ENCODE measurements at regions not wholly inside any gene's neighbourhood (a gene's known extent, or its start where the extent isn't known, plus 50 kb on each side); places are given as distances from the start of the nearest gene placed in this dataset.

DNA sequence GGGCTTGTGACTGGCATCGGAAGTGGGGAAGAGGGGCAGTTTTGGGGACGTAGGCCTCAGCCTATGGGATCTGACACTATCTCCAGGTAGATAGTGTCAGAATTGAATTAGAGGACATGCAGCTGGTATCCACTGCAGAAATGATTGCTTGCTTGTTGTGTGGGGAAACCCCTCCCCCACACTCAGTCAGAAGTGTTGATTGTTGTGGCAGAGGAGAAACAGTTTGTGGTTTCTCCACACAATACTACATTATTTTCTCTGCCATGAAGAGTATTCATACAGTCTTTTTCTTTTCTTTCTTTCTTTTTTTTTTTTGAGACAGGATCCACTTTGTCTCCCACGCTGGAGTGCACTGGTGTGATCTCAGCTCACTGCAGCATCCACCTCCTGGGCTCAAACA is 113.9 kb downstream of the ARRDC3 start:
- no peak overlapping the region for H3K9ac ChIP-seq (ENCODE audit: low read depth in 1 of 2, low read length in 2 of 2)
- no peak overlapping the region for H3K4me3 ChIP-seq (ENCODE audit: low read length in 2 of 2)
- H3K27me3 ChIP-seq (ENCODE audit: control insufficient read depth in 2 of 2, insufficient read depth in 2 of 2, low read length in 2 of 2) = no peaks in the 10 kb centered on the region
- H3K36me3 ChIP-seq (ENCODE audit: control insufficient read depth in 2 of 2, insufficient read depth in 2 of 2, low read length in 2 of 2) = no peaks in the 10 kb centered on the region
- no peaks in the 10 kb centered on the region for H3K9me3 ChIP-seq (ENCODE audit: control insufficient read depth in 2 of 2, low read length in 2 of 2)
- H3K27ac ChIP-seq (ENCODE audit: low read depth in 2 of 2, low read length in 2 of 2) = no peak overlapping the region
- no peaks in the 10 kb centered on the region for H3K4me1 ChIP-seq (ENCODE audit: control insufficient read depth in 2 of 2, insufficient read depth in 2 of 2, low read length in 2 of 2)

DNA sequence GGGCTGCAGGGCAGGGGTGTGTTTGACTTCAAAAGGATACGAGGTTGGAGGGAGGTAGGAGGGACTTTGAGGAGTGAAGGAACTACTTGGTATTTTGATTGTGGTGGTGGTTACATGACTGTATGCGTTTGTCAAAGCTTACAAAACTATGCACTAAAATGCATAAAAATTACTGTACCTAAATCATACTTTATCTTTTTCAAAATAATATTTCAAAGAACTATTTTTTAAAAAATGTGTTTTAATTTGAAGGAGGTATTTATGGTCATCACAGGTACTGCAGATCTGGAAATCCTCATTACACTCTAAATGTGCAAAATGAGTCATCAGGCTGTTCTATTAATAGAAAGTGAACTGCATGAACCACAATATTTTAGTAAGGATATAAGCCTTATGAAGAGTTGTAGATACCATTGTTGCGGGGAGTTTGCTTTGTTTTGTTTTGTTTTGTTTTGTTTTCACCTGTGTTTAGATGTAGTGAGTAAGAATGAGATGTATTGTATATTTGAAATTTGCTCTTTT is 116.9 kb downstream of the ARRDC3 start:
- no peaks in the 10 kb centered on the region for H3K36me3 ChIP-seq (ENCODE audit: control insufficient read depth in 2 of 2, insufficient read depth in 2 of 2, low read length in 2 of 2)
- H3K4me1 ChIP-seq (ENCODE audit: control insufficient read depth in 2 of 2, insufficient read depth in 2 of 2, low read length in 2 of 2) = no peaks in the 10 kb centered on the region
- no peaks in the 10 kb centered on the region for H3K27me3 ChIP-seq (ENCODE audit: control insufficient read depth in 2 of 2, insufficient read depth in 2 of 2, low read length in 2 of 2)
- H3K4me3 ChIP-seq (ENCODE audit: low read length in 2 of 2) = no peak overlapping the region
- H3K9me3 ChIP-seq (ENCODE audit: control insufficient read depth in 2 of 2, low read length in 2 of 2) = no peaks in the 10 kb centered on the region
- H3K9ac ChIP-seq (ENCODE audit: low read depth in 1 of 2, low read length in 2 of 2) = no peak overlapping the region
- H3K27ac ChIP-seq (ENCODE audit: low read depth in 2 of 2, low read length in 2 of 2) = no peak overlapping the region

DNA sequence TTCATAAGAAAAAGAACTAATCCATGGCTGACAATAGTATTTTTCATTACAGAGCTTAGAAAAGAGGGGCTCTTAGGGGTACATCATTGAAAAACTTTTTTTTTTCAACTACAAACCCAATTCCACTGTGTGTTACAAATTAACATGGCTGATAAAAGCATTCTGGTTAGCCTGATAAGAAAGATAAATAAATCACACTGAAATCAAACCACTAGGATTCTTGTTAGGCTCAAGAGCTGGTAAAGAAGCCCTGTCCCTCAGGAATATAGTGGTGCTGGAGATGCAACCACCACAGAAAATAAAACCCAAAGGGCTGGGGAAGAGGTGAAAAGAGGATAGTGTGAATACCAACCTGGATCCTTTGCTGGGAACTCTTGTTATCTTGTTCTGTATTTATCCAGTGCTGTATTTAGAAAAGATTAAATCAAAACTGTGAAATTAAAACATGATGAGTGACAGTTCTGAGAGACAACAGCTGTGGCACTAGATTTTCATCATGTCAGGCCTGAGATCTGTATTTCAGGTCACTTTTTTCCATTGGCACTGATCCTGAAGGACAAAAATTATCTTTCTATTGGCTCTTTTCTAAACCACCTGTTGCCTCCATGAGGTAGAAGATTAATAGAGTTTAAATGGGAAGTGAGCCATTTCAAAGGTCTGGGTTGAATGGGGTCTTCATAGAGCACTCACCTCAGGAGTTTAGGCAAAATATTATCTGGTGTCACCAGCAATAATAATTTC is 118.6 kb downstream of the ARRDC3 start:
- Histone ChIP-seq H3K9ac (ENCODE audit: low read depth in 1 of 2, low read length in 2 of 2) (no peak overlapping the region), H3K27ac (ENCODE audit: low read depth in 2 of 2, low read length in 2 of 2) (no peak overlapping the region), H3K9me3 (ENCODE audit: control insufficient read depth in 2 of 2, low read length in 2 of 2) (no peaks in the 10 kb centered on the region), H3K4me1 (ENCODE audit: control insufficient read depth in 2 of 2, insufficient read depth in 2 of 2, low read length in 2 of 2) (no peaks in the 10 kb centered on the region), H3K36me3 (ENCODE audit: control insufficient read depth in 2 of 2, insufficient read depth in 2 of 2, low read length in 2 of 2) (no peaks in the 10 kb centered on the region), H3K27me3 (ENCODE audit: control insufficient read depth in 2 of 2, insufficient read depth in 2 of 2, low read length in 2 of 2) (no peaks in the 10 kb centered on the region), H3K4me3 (ENCODE audit: low read length in 2 of 2) (no peak overlapping the region)

DNA sequence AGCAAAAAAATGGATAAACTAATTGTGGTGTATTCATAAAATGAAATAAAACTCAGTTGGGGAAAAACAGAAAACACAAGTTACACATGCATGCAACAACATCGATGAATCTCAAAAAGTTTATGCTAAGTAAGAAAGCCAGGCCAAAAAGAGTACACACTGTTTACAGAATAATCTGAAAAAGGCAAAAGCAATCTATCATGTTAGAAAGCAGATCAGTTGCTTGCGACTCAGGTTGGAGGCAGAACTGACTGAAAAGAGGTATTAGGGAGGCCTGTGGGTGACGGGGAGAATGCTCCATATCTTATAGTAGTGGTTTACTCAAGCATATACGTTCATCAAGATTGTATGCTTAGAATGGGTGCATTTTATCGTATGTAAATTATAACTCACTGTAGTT is 119.2 kb downstream of the ARRDC3 start:
- Histone ChIP-seq H3K9me3 (ENCODE audit: control insufficient read depth in 2 of 2, low read length in 2 of 2) (no peaks in the 10 kb centered on the region), H3K4me1 (ENCODE audit: control insufficient read depth in 2 of 2, insufficient read depth in 2 of 2, low read length in 2 of 2) (no peaks in the 10 kb centered on the region), H3K4me3 (ENCODE audit: low read length in 2 of 2) (no peak overlapping the region), H3K9ac (ENCODE audit: low read depth in 1 of 2, low read length in 2 of 2) (no peak overlapping the region), H3K36me3 (ENCODE audit: control insufficient read depth in 2 of 2, insufficient read depth in 2 of 2, low read length in 2 of 2) (no peaks in the 10 kb centered on the region), H3K27ac (ENCODE audit: low read depth in 2 of 2, low read length in 2 of 2) (no peak overlapping the region), H3K27me3 (ENCODE audit: control insufficient read depth in 2 of 2, insufficient read depth in 2 of 2, low read length in 2 of 2) (no peaks in the 10 kb centered on the region)

DNA sequence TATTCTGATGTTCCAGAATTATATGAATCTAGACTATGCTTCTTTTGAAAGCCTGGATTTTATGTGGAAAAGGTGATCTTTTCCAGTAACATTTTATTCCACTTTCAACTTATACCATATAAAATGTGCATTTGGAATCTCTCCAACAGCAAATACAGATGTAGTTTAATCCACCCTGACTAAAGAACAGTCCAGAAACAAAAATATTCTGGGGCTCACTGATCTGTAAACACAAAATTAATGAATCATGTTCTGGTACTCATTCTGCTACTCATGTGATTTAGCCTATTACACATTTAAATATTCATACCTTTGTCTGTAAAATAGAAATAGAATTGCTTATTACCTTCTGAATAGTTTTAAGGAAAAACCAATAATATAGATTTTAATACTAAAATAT is 125.8 kb downstream of the ARRDC3 start:
- Histone ChIP-seq H3K4me3 (ENCODE audit: low read length in 2 of 2) (no peak overlapping the region), H3K9me3 (ENCODE audit: control insufficient read depth in 2 of 2, low read length in 2 of 2) (no peaks in the 10 kb centered on the region), H3K27me3 (ENCODE audit: control insufficient read depth in 2 of 2, insufficient read depth in 2 of 2, low read length in 2 of 2) (no peaks in the 10 kb centered on the region), H3K27ac (ENCODE audit: low read depth in 2 of 2, low read length in 2 of 2) (no peak overlapping the region), H3K4me1 (ENCODE audit: control insufficient read depth in 2 of 2, insufficient read depth in 2 of 2, low read length in 2 of 2) (no peaks in the 10 kb centered on the region), H3K9ac (ENCODE audit: low read depth in 1 of 2, low read length in 2 of 2) (no peak overlapping the region), H3K36me3 (ENCODE audit: control insufficient read depth in 2 of 2, insufficient read depth in 2 of 2, low read length in 2 of 2) (no peaks in the 10 kb centered on the region)

DNA sequence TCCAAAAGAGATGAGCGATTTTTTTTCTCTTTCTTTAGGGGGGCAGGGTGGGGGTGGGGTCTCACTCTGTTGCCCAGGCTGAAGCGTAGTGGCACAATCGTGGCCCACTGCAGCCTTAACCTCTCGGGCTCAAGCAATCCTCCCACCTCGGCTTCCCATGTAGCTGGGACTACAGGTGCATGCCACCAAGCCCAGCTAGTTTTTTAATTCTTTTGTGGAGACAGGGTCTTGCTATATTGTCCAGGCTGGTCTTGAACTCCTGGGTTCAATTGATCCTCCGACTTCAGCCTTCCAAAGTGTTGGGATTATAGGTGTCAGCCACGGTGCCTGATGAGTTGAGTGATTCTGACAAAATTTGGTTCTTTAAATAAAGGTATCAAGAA is 127.0 kb downstream of the ARRDC3 start:
- no peaks in the 10 kb centered on the region for H3K27me3 ChIP-seq (ENCODE audit: control insufficient read depth in 2 of 2, insufficient read depth in 2 of 2, low read length in 2 of 2)
- no peaks in the 10 kb centered on the region for H3K4me1 ChIP-seq (ENCODE audit: control insufficient read depth in 2 of 2, insufficient read depth in 2 of 2, low read length in 2 of 2)
- H3K27ac ChIP-seq (ENCODE audit: low read depth in 2 of 2, low read length in 2 of 2) = no peak overlapping the region
- no peak overlapping the region for H3K9ac ChIP-seq (ENCODE audit: low read depth in 1 of 2, low read length in 2 of 2)
- no peaks in the 10 kb centered on the region for H3K36me3 ChIP-seq (ENCODE audit: control insufficient read depth in 2 of 2, insufficient read depth in 2 of 2, low read length in 2 of 2)
- H3K4me3 ChIP-seq (ENCODE audit: low read length in 2 of 2) = no peak overlapping the region
- no peaks in the 10 kb centered on the region for H3K9me3 ChIP-seq (ENCODE audit: control insufficient read depth in 2 of 2, low read length in 2 of 2)

DNA sequence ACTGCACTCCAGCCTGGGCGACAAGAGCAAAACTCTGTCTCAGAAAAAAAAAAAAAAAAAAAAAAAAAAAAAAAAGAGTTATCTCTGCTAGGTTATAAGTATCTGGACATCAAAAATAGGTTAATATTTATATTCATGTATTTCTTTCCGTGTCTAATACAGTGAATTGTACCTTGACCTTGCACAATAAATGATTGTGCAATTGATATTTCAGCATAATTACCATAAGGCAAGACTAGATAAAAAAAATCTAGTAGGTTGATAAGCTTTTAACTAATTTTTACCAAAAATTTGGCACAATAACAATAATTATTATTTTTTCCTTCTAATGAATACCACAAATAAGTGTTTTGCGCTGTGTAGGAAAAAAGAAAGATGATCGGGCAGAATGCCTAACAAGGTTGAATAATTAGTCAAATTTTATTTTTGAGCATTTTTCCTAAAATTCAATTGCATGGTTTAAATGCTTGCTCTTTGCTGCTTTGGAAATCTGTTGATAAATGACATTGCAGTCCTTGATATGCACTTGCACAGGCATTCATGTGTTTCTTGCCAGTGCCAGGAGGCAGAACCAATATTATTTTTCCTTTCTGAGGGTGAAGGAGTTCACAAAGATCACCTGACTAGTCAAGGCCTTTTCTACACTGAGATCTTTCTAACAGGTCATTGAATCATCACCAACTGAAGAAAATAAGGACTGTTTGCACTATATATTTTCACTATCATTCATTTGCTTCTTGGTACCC is 127.5 kb downstream of the ARRDC3 start:
- no peak overlapping the region for H3K9ac ChIP-seq (ENCODE audit: low read depth in 1 of 2, low read length in 2 of 2)
- H3K9me3 ChIP-seq (ENCODE audit: control insufficient read depth in 2 of 2, low read length in 2 of 2) = no peaks in the 10 kb centered on the region
- H3K36me3 ChIP-seq (ENCODE audit: control insufficient read depth in 2 of 2, insufficient read depth in 2 of 2, low read length in 2 of 2) = no peaks in the 10 kb centered on the region
- H3K27me3 ChIP-seq (ENCODE audit: control insufficient read depth in 2 of 2, insufficient read depth in 2 of 2, low read length in 2 of 2) = no peaks in the 10 kb centered on the region
- no peaks in the 10 kb centered on the region for H3K4me1 ChIP-seq (ENCODE audit: control insufficient read depth in 2 of 2, insufficient read depth in 2 of 2, low read length in 2 of 2)
- H3K4me3 ChIP-seq (ENCODE audit: low read length in 2 of 2) = no peak overlapping the region
- H3K27ac ChIP-seq (ENCODE audit: low read depth in 2 of 2, low read length in 2 of 2) = no peak overlapping the region

DNA sequence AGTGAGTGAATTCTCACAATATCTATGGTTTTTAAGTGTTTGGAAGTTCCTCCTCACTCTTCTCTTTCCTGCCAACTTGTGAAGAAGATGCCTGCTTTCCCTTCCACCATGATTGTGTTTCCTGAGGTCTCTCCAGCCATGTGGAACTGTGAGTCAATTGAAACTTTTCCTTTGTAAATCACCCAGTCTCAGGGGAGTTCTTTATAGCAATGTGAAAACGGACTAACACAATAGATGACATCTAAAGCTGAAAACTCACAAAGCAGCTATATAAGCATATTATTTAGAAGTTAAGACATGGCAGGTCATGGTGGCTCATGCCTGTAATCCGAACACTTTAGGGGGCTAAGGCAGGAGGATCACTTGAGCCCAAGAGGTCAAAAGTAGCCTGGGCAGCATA is 130.2 kb downstream of the ARRDC3 start:
- Histone ChIP-seq H3K9me3 (ENCODE audit: control insufficient read depth in 2 of 2, low read length in 2 of 2) (no peaks in the 10 kb centered on the region), H3K4me3 (ENCODE audit: low read length in 2 of 2) (no peak overlapping the region), H3K4me1 (ENCODE audit: control insufficient read depth in 2 of 2, insufficient read depth in 2 of 2, low read length in 2 of 2) (no peaks in the 10 kb centered on the region), H3K27me3 (ENCODE audit: control insufficient read depth in 2 of 2, insufficient read depth in 2 of 2, low read length in 2 of 2) (no peaks in the 10 kb centered on the region), H3K36me3 (ENCODE audit: control insufficient read depth in 2 of 2, insufficient read depth in 2 of 2, low read length in 2 of 2) (no peaks in the 10 kb centered on the region), H3K27ac (ENCODE audit: low read depth in 2 of 2, low read length in 2 of 2) (no peak overlapping the region), H3K9ac (ENCODE audit: low read depth in 1 of 2, low read length in 2 of 2) (no peak overlapping the region)

DNA sequence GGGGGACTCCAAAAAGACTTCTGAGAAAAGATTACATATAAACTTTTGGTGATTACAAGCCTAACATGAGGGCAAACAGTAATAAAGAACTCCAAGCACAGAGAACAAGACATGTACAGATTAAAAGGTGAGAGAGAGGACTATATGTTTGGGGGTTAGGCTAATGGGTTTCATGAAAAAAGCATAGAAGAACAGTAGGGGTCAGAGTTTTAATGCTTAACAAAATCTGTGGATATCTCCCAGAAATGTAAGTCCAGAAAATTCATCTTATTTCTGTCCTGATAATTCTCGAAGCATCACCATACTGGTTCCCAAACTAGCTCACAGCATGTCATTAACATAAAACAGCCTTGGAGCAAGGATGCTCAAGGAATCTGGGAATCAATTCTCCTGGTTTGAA is 137.2 kb downstream of the ARRDC3 start:
- H3K9ac ChIP-seq (ENCODE audit: low read depth in 1 of 2, low read length in 2 of 2) = no peak overlapping the region
- no peaks in the 10 kb centered on the region for H3K4me1 ChIP-seq (ENCODE audit: control insufficient read depth in 2 of 2, insufficient read depth in 2 of 2, low read length in 2 of 2)
- no peaks in the 10 kb centered on the region for H3K36me3 ChIP-seq (ENCODE audit: control insufficient read depth in 2 of 2, insufficient read depth in 2 of 2, low read length in 2 of 2)
- no peaks in the 10 kb centered on the region for H3K9me3 ChIP-seq (ENCODE audit: control insufficient read depth in 2 of 2, low read length in 2 of 2)
- H3K27ac ChIP-seq (ENCODE audit: low read depth in 2 of 2, low read length in 2 of 2) = no peak overlapping the region
- no peaks in the 10 kb centered on the region for H3K27me3 ChIP-seq (ENCODE audit: control insufficient read depth in 2 of 2, insufficient read depth in 2 of 2, low read length in 2 of 2)
- H3K4me3 ChIP-seq (ENCODE audit: low read length in 2 of 2) = no peak overlapping the region

DNA sequence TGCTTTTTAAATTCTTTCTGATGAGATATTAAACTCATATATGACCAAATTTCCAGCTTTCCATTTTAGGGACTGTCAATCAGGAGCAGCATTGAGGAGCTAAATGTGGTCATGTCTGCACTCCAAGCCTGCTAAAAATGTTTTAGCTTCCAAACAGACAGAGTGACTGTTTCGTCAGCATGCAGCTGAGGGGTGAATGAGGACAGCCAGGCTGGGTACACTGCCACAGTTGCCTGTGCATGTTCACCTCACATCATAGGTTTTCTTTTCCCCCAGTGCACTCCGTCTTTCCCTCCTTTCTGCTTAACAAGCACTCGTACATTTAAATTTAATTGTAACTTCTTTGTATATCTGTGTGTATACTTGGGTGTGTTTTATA is 138.1 kb downstream of the ARRDC3 start:
- no peak overlapping the region for H3K4me3 ChIP-seq (ENCODE audit: low read length in 2 of 2)
- H3K9me3 ChIP-seq (ENCODE audit: control insufficient read depth in 2 of 2, low read length in 2 of 2) = no peaks in the 10 kb centered on the region
- no peaks in the 10 kb centered on the region for H3K27me3 ChIP-seq (ENCODE audit: control insufficient read depth in 2 of 2, insufficient read depth in 2 of 2, low read length in 2 of 2)
- no peak overlapping the region for H3K9ac ChIP-seq (ENCODE audit: low read depth in 1 of 2, low read length in 2 of 2)
- no peaks in the 10 kb centered on the region for H3K36me3 ChIP-seq (ENCODE audit: control insufficient read depth in 2 of 2, insufficient read depth in 2 of 2, low read length in 2 of 2)
- no peaks in the 10 kb centered on the region for H3K4me1 ChIP-seq (ENCODE audit: control insufficient read depth in 2 of 2, insufficient read depth in 2 of 2, low read length in 2 of 2)
- H3K27ac ChIP-seq (ENCODE audit: low read depth in 2 of 2, low read length in 2 of 2) = no peak overlapping the region
